Fibroblast of lung (primary cell): ENCODE measurements at regions not wholly inside any gene's neighbourhood (a gene's known extent, or its start where the extent isn't known, plus 50 kb on each side); places are given as distances from the start of the nearest gene placed in this dataset.

ENCODE experiments used
- DNase-seq, 2 donors: peaks; one replicate each; pipeline versions ENCODE4 v3.0.0 to v3.0.0-alpha.2; 2010; ENCODE audit warnings: low read depth in 2 of 2
- H2AFZ ChIP-seq: 2 replicates; pipeline ENCODE4 v1.5.1; 2012; ENCODE audit warnings: low read length, control low read depth, inconsistent platforms
- H3K27ac ChIP-seq: 2 replicates; pipeline ENCODE4 v1.5.1; 2011; ENCODE audit warnings: low read length, control low read depth; ENCODE audit not compliant: insufficient read depth
- H3K27me3 ChIP-seq: 2 replicates; pipeline ENCODE4 v1.5.1; 2011; ENCODE audit warnings: mild to moderate bottlenecking, low read length; ENCODE audit not compliant: control insufficient read depth, insufficient read depth
- H3K36me3 ChIP-seq: 2 replicates; pipeline ENCODE4 v1.5.1; 2011; ENCODE audit warnings: low read length; ENCODE audit not compliant: control insufficient read depth, insufficient read depth
- H3K4me1 ChIP-seq: 2 replicates; pipeline ENCODE4 v1.5.1; 2011; ENCODE audit warnings: low read length; ENCODE audit not compliant: control insufficient read depth, insufficient read depth; ENCODE audit errors: extremely low read depth
- H3K4me2 ChIP-seq: 2 replicates; pipeline ENCODE4 v1.5.1; 2011; ENCODE audit warnings: low read length, control low read depth; ENCODE audit not compliant: insufficient read depth; ENCODE audit errors: extremely low read depth
- H3K4me3 ChIP-seq, 4 experiments: fragments of 200-600 bp in 1 of 4; sonication (generic) in 1 of 4; replicated peaks in 1 of 4; 2 replicates each; pipeline ENCODE4 v1.5.1; 2011 to 2016; ENCODE audit warnings: low read length in 4 of 4, low read depth in 3 of 4, mild to moderate bottlenecking in 3 of 4, control low read depth in 2 of 4, inconsistent platforms in 1 of 4, mixed read lengths in 1 of 4; ENCODE audit not compliant: insufficient read depth in 1 of 4; ENCODE audit errors: control extremely low read depth in 1 of 4
- H3K79me2 ChIP-seq: 2 replicates; pipeline ENCODE4 v1.5.1; 2012; ENCODE audit warnings: mild to moderate bottlenecking, low read length, inconsistent platforms; ENCODE audit not compliant: control insufficient read depth, insufficient read depth
- H3K9ac ChIP-seq: 2 replicates; pipeline ENCODE4 v1.5.1; 2011; ENCODE audit warnings: mild to moderate bottlenecking, low read length, control low read depth; ENCODE audit not compliant: insufficient read depth
- H3K9me3 ChIP-seq: 2 replicates; pipeline ENCODE4 v1.5.1; 2012; ENCODE audit warnings: low read depth, low read length; ENCODE audit not compliant: control insufficient read depth, insufficient read depth
- H4K20me1 ChIP-seq: 2 replicates; pipeline ENCODE4 v1.5.1; 2011; ENCODE audit warnings: low read length; ENCODE audit not compliant: control insufficient read depth, insufficient read depth; ENCODE audit errors: extremely low read depth
- CTCF ChIP-seq, 2 donors: IDR thresholded peaks in 1 of 2; conservative IDR thresholded peaks in 1 of 2; 1 replicate in 1 of 2; 2 replicates in 1 of 2; pipeline ENCODE4 v1.5.1; 2011 to 2012; ENCODE audit warnings: low read length in 2 of 2, control low read depth in 1 of 2, inconsistent platforms in 1 of 2, low read depth in 1 of 2, mild to moderate bottlenecking in 1 of 2
- EZH2 ChIP-seq: IDR thresholded peaks from 2 replicates; pipeline ENCODE4 v1.5.1; 2012; ENCODE audit warnings: low read length, control low read depth, mild to moderate bottlenecking; ENCODE audit errors: missing control alignments

- DNase-seq = no peak
- H3K4me2 ChIP-seq = no peak overlapping the region
- no peaks in the 10 kb centered on the region for H3K9me3 ChIP-seq
- no peaks in the 10 kb centered on the region for H3K27me3 ChIP-seq
- no peaks in the 10 kb centered on the region for H3K79me2 ChIP-seq
- no peak overlapping the region for H2AFZ ChIP-seq
- H3K4me3 ChIP-seq = no peak overlapping the region
- H3K27ac ChIP-seq = no peak overlapping the region
- H3K4me1 ChIP-seq = no peaks in the 10 kb centered on the region
- no peaks in the 10 kb centered on the region for H4K20me1 ChIP-seq
- H3K36me3 ChIP-seq = no peaks in the 10 kb centered on the region
- no peak for TF ChIP-seq CTCF (conservative IDR thresholded peaks at IDR 0.05 in 1 of 2, IDR thresholded peaks at IDR 0.05 in 1 of 2; ENCODE audit: low read depth in 1 of 2, low read length in 2 of 2)
- no peak for TF ChIP-seq EZH2
- H3K9ac ChIP-seq = no peak overlapping the region
These were observed 1246.0 kb upstream of the CITED2 start for GRCh38 chr6:140620496-140620895.

GRCh38 chr6:140609956-140610355, 1235.5 kb upstream of the CITED2 start:
- no peaks in the 10 kb centered on the region for H3K9me3 ChIP-seq
- TF ChIP-seq CTCF (conservative IDR thresholded peaks at IDR 0.05 in 1 of 2, IDR thresholded peaks at IDR 0.05 in 1 of 2; ENCODE audit: low read depth in 1 of 2, low read length in 2 of 2) (no peak), EZH2 (no peak)
- peak overlapping the region; percentile 5 for H2AFZ ChIP-seq
- no peaks in the 10 kb centered on the region for H4K20me1 ChIP-seq
- H3K79me2 ChIP-seq = no peaks in the 10 kb centered on the region
- H3K4me2 ChIP-seq = no peak overlapping the region
- no peaks in the 10 kb centered on the region for H3K36me3 ChIP-seq
- H3K27ac ChIP-seq = no peak overlapping the region
- no peak overlapping the region for H3K4me3 ChIP-seq
- no peak overlapping the region for H3K9ac ChIP-seq
- H3K27me3 ChIP-seq = no peaks in the 10 kb centered on the region
- H3K4me1 ChIP-seq = no peaks in the 10 kb centered on the region
- no peak for DNase-seq

GRCh38 chr6:140609321-140609720, 1234.9 kb upstream of the CITED2 start:
- Histone ChIP-seq H2AFZ (no peak overlapping the region), H3K9me3 (no peaks in the 10 kb centered on the region), H4K20me1 (no peaks in the 10 kb centered on the region), H3K4me1 (peaks cover 2% of the 10 kb centered on the region), H3K36me3 (no peaks in the 10 kb centered on the region), H3K27me3 (no peaks in the 10 kb centered on the region), H3K79me2 (no peaks in the 10 kb centered on the region), H3K27ac (no peak overlapping the region), H3K4me3 (no peak overlapping the region), H3K4me2 (no peak overlapping the region), H3K9ac (no peak overlapping the region)
- TF ChIP-seq EZH2 (no peak), CTCF (conservative IDR thresholded peaks at IDR 0.05 in 1 of 2, IDR thresholded peaks at IDR 0.05 in 1 of 2; ENCODE audit: low read depth in 1 of 2, low read length in 2 of 2) (no peak)
- no peak for DNase-seq
